HCT116 (cell line): ENCODE measurements at regions not wholly inside any gene's neighbourhood (a gene's known extent, or its start where the extent isn't known, plus 50 kb on each side); places are given as distances from the start of the nearest gene placed in this dataset.

Experiments used
- ATAC-seq: fragments of 200-7000 bp; cut with Tn5 transposase; 2 replicates; pipeline ENCODE4 v1.9.1; 2020; ENCODE audit warnings: mild to moderate bottlenecking, moderate library complexity
- BruUV-seq: library from RNA; stranded (reverse); fragments of 400-500 nt; replicated peaks from 2 replicates; lab custom pipeline; 2021; lab: Mats Ljungman, UMichigan
- CTCF ChIA-PET: fragments of 300-600 bp; sonication (Branson Sonifier 250); formaldehyde crosslinking; loops from one replicate; lab custom pipeline; 2021; ENCODE audit warnings: antibody characterized with exemption; lab: Charles Lee
- POLR2A ChIA-PET: fragments of 300-600, 350-600 bp; sonication (Branson Sonifier 250); formaldehyde crosslinking; loops from one replicate; lab custom pipeline; 2021; ENCODE audit warnings: antibody characterized with exemption; lab: Charles Lee
- RAD21 ChIA-PET, 2 experiments: fragments of 300-600 bp; sonication (Branson Sonifier 250); formaldehyde crosslinking; loops; one replicate each; lab custom pipeline; 2023; ENCODE audit warnings: low total read pairs in 2 of 2; ENCODE audit not compliant: uncharacterized antibody in 2 of 2, unreplicated experiment in 2 of 2, low non-redundant PET in 1 of 2; lab: Charles Lee
- DNase-seq: peaks from one replicate; pipeline ENCODE4 v3.0.0-alpha.2; 2010; ENCODE audit warnings: low read depth, low spot score
- H2AFZ ChIP-seq: fragments of 200-600 bp; shearing (Covaris generic), sonication (generic); 2 replicates; pipeline ENCODE4 v1.6.1; 2017; ENCODE audit warnings: low read depth, mixed run types, mixed read lengths, antibody characterized with exemption, low read length; ENCODE audit not compliant: poor library complexity, severe bottlenecking
- H3K27ac ChIP-seq: 2 replicates; pipeline ENCODE4 v1.5.1; 2012; ENCODE audit warnings: low read depth, low read length
- H3K27me3 ChIP-seq: fragments of 200-600 bp; sonication (generic); 2 replicates; pipeline ENCODE4 v1.6.1; 2016; ENCODE audit warnings: mixed run types, low read length, mixed read lengths; ENCODE audit not compliant: insufficient read depth
- H3K36me3 ChIP-seq, 2 experiments: fragments of 200-500 bp in 1 of 2; fragments of 200-600 bp in 1 of 2; sonication (Bioruptor generic) in 1 of 2; sonication (generic) in 1 of 2; 2 replicates each; pipeline versions ENCODE4 v1.5.1 to v1.6.1; 2014 to 2016; ENCODE audit warnings: low read length in 2 of 2, inconsistent platforms in 1 of 2, mixed read lengths in 1 of 2, mixed run types in 1 of 2; ENCODE audit not compliant: insufficient read depth in 2 of 2, control insufficient read depth in 1 of 2
- H3K4me1 ChIP-seq, 2 experiments: fragments of 200-600 bp in 1 of 2; sonication (generic) in 1 of 2; 2 replicates each; pipeline versions ENCODE4 v1.5.1 to v1.6.1; 2012 to 2017; ENCODE audit warnings: low read length in 2 of 2, inconsistent platforms in 1 of 2, mild to moderate bottlenecking in 1 of 2, mixed read lengths in 1 of 2, mixed run types in 1 of 2, moderate library complexity in 1 of 2; ENCODE audit not compliant: insufficient read depth in 2 of 2, control insufficient read depth in 1 of 2
- H3K4me2 ChIP-seq: fragments of 200-600 bp; sonication (generic); 2 replicates; pipeline ENCODE4 v1.6.1; 2017; ENCODE audit warnings: mixed run types, low read length, mixed read lengths
- H3K4me3 ChIP-seq, 2 experiments: fragments of 200-600 bp in 1 of 2; sonication (generic) in 1 of 2; replicated peaks in 1 of 2; 2 replicates each; pipeline ENCODE4 v1.5.1; 2011 to 2016; ENCODE audit warnings: low read length in 2 of 2, control low read depth in 1 of 2, low read depth in 1 of 2, mild to moderate bottlenecking in 1 of 2, mixed read lengths in 1 of 2, mixed run types in 1 of 2
- H3K79me2 ChIP-seq: fragments of 200-600 bp; sonication (generic); 2 replicates; pipeline ENCODE4 v1.6.1; 2017; ENCODE audit warnings: mild to moderate bottlenecking, mixed run types, low read length, moderate library complexity, mixed read lengths; ENCODE audit not compliant: insufficient read depth
- H3K9ac ChIP-seq: fragments of 200-600 bp; sonication (generic); 2 replicates; pipeline ENCODE4 v1.6.1; 2016; ENCODE audit warnings: low read length, mixed read lengths
- H3K9me2 ChIP-seq: fragments of 200-600 bp; sonication (generic), shearing (Covaris generic); 2 replicates; pipeline ENCODE4 v1.6.1; 2017; ENCODE audit warnings: mixed run types, mild to moderate bottlenecking, moderate library complexity; ENCODE audit not compliant: insufficient read depth
- H3K9me3 ChIP-seq, 2 experiments: fragments of 200-500 bp in 1 of 2; fragments of 200-600 bp in 1 of 2; sonication (Bioruptor generic) in 1 of 2; sonication (generic) in 1 of 2; 2 replicates each; pipeline ENCODE4 v1.6.1; 2014 to 2017; ENCODE audit warnings: low read length in 2 of 2, mixed read lengths in 2 of 2, inconsistent platforms in 1 of 2, low read depth in 1 of 2, mild to moderate bottlenecking in 1 of 2, mixed run types in 1 of 2, moderate library complexity in 1 of 2; ENCODE audit not compliant: control insufficient read depth in 1 of 2, insufficient read depth in 1 of 2
- H4K20me1 ChIP-seq: fragments of 200-600 bp; sonication (generic), shearing (Covaris generic); 2 replicates; pipeline ENCODE4 v1.6.1; 2017; ENCODE audit warnings: mixed run types, mild to moderate bottlenecking, moderate library complexity; ENCODE audit not compliant: insufficient read depth
- ATF3 ChIP-seq: IDR thresholded peaks from 2 replicates; pipeline ENCODE4 v1.6.1; 2012
- CEBPB ChIP-seq: IDR thresholded peaks from 2 replicates; pipeline ENCODE4 v1.6.1; 2012; ENCODE audit warnings: low read depth
- EGR1 ChIP-seq: IDR thresholded peaks from 2 replicates; pipeline ENCODE4 v1.6.1; 2012; ENCODE audit warnings: low read depth
- ELF1 ChIP-seq: IDR thresholded peaks from 2 replicates; pipeline ENCODE4 v1.6.1; 2012; ENCODE audit warnings: low read depth, borderline replicate concordance
- EZH2phosphoT487 ChIP-seq: fragments of 200-600 bp; IDR thresholded peaks from 2 replicates; pipeline ENCODE4 v1.6.1; 2018; ENCODE audit warnings: antibody characterized with exemption, borderline replicate concordance
- MAX ChIP-seq: IDR thresholded peaks from 2 replicates; pipeline ENCODE4 v1.6.1; 2012
- POLR2A ChIP-seq: IDR thresholded peaks from 2 replicates; pipeline ENCODE4 v1.7.0; 2011; ENCODE audit warnings: borderline replicate concordance; ENCODE audit not compliant: insufficient read depth, insufficient read length; ENCODE audit errors: extremely low read depth
- POLR2AphosphoS5 ChIP-seq: IDR thresholded peaks from 2 replicates; pipeline ENCODE4 v1.6.1; 2011; ENCODE audit warnings: mild to moderate bottlenecking, low read depth, low read length, moderate library complexity
- RAD21 ChIP-seq: IDR thresholded peaks from 2 replicates; pipeline ENCODE4 v1.6.1; 2012; ENCODE audit warnings: low read depth, mild to moderate bottlenecking
- REST ChIP-seq: IDR thresholded peaks from 2 replicates; pipeline ENCODE4 v1.6.1; 2012; ENCODE audit warnings: low read depth
- SP1 ChIP-seq: IDR thresholded peaks from 2 replicates; pipeline ENCODE4 v1.6.1; 2012; ENCODE audit warnings: low read depth
- YY1 ChIP-seq: IDR thresholded peaks from 2 replicates; pipeline ENCODE4 v1.6.1; 2011; ENCODE audit warnings: low read length, low read depth, moderate library complexity, mild to moderate bottlenecking; ENCODE audit not compliant: insufficient replicate concordance; ENCODE audit errors: extremely low read depth
- ZFX ChIP-seq: fragments of 450-650 bp; IDR thresholded peaks from 2 replicates; pipeline ENCODE4 v1.6.1; 2017
- ZNF274 ChIP-seq: fragments of 200-500 bp; sonication (Bioruptor generic); IDR thresholded peaks from 2 replicates; pipeline ENCODE4 v1.6.1; 2014; ENCODE audit warnings: mild to moderate bottlenecking, low read depth, low read length, inconsistent platforms
- intact Hi-C: fragments of 100-400 bp; cut with micrococcal nuclease; formaldehyde crosslinking; loops from 2 replicates; pipeline ENCODE4 v1.10.0; 2022

GRCh38 chr11:115921986-115922385, 417.8 kb upstream of the CADM1 start:
- CTCF ChIA-PET = no interaction called here
- ATAC-seq (no peak), DNase-seq (no peak)
- RAD21 ChIA-PET = no interaction called here
- H4K20me1 ChIP-seq = no peaks in the 10 kb centered on the region
- POLR2A ChIA-PET = no interaction called here
- H3K9ac ChIP-seq = no peak overlapping the region
- H3K79me2 ChIP-seq = no peaks in the 10 kb centered on the region
- intact Hi-C loops = no loop called here
- no peaks in the 10 kb centered on the region for H3K9me2 ChIP-seq
- H3K4me2 ChIP-seq = no peak overlapping the region
- no TSS peak for BruUV-seq
- no peaks in the 10 kb centered on the region for H3K36me3 ChIP-seq
- H3K4me1 ChIP-seq = no peaks in the 10 kb centered on the region
- no peaks in the 10 kb centered on the region for H3K27me3 ChIP-seq
- no peaks in the 10 kb centered on the region for H3K9me3 ChIP-seq
- TF ChIP-seq YY1 (no peak), CEBPB (no peak), RAD21 (no peak), MAX (no peak), SP1 (no peak), ATF3 (no peak), EGR1 (no peak), EZH2phosphoT487 (no peak), POLR2AphosphoS5 (no peak), ZNF274 (no peak)
- no peak overlapping the region for H3K27ac ChIP-seq
- H2AFZ ChIP-seq = no peak overlapping the region
- H3K4me3 ChIP-seq = no peak overlapping the region

GRCh38 chr11:115921540-115921939, 417.3 kb upstream of the CADM1 start:
- CTCF ChIA-PET = no interaction called here
- POLR2A ChIA-PET = no interaction called here
- H3K27me3 ChIP-seq = no peaks in the 10 kb centered on the region
- H3K36me3 ChIP-seq = no peaks in the 10 kb centered on the region
- no peak overlapping the region for H3K4me2 ChIP-seq
- H3K27ac ChIP-seq = no peak overlapping the region
- TF ChIP-seq ELF1 = no peak
- no peak for TF ChIP-seq ZFX
- no peak for TF ChIP-seq MAX
- no peak for TF ChIP-seq POLR2A
- no peak for TF ChIP-seq EGR1
- no peak for TF ChIP-seq REST
- no peak for TF ChIP-seq POLR2AphosphoS5
- TF ChIP-seq SP1 = no peak
- TF ChIP-seq EZH2phosphoT487 = no peak
- no peak overlapping the region for H2AFZ ChIP-seq
- H3K4me1 ChIP-seq = no peaks in the 10 kb centered on the region
- H3K9me2 ChIP-seq = no peaks in the 10 kb centered on the region
- ATAC-seq = no peak
- BruUV-seq = no TSS peak
- DNase-seq = no peak
- intact Hi-C loops = no loop called here
- H3K9ac ChIP-seq = no peak overlapping the region
- no peaks in the 10 kb centered on the region for H3K9me3 ChIP-seq
- no peaks in the 10 kb centered on the region for H3K79me2 ChIP-seq
- RAD21 ChIA-PET = no interaction called here
- H3K4me3 ChIP-seq = no peak overlapping the region
- H4K20me1 ChIP-seq = no peaks in the 10 kb centered on the region
